ENCODE measurements at regions not wholly inside any gene's neighbourhood (a gene's known extent, or its start where the extent isn't known, plus 50 kb on each side); places are given as distances from the start of the nearest gene placed in this dataset.

GRCh38 chr10:104582966-104583365, 58.1 kb upstream of the SORCS3 start:
- TF ChIP-seq, protein P1, sequence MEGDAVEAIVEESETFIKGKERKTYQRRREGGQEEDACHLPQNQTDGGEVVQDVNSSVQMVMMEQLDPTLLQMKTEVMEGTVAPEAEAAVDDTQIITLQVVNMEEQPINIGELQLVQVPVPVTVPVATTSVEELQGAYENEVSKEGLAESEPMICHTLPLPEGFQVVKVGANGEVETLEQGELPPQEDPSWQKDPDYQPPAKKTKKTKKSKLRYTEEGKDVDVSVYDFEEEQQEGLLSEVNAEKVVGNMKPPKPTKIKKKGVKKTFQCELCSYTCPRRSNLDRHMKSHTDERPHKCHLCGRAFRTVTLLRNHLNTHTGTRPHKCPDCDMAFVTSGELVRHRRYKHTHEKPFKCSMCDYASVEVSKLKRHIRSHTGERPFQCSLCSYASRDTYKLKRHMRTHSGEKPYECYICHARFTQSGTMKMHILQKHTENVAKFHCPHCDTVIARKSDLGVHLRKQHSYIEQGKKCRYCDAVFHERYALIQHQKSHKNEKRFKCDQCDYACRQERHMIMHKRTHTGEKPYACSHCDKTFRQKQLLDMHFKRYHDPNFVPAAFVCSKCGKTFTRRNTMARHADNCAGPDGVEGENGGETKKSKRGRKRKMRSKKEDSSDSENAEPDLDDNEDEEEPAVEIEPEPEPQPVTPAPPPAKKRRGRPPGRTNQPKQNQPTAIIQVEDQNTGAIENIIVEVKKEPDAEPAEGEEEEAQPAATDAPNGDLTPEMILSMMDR (IDR thresholded peaks at IDR 0.05): no peak
- no peak for TF ChIP-seq POLR2A (IDR thresholded peaks at IDR 0.05)
- TF ChIP-seq EP300 (IDR thresholded peaks at IDR 0.05): no peak
